Neural progenitor cell (in vitro differentiated cells): ENCODE measurements at regions not wholly inside any gene's neighbourhood (a gene's known extent, or its start where the extent isn't known, plus 50 kb on each side); places are given as distances from the start of the nearest gene placed in this dataset.

Experiments used
- EZH2 ChIP-seq: fragments of 200-600 bp; sonication (generic); IDR thresholded peaks from 2 replicates; pipeline ENCODE4 v1.6.1; 2017; ENCODE audit warnings: antibody characterized with exemption, mild to moderate bottlenecking, moderate library complexity
- TF ChIP-seq, protein P1 (sequence below): fragments of 200-600 bp; sonication (generic); IDR thresholded peaks from 2 replicates; pipeline ENCODE4 v1.5.1; 2017; ENCODE audit warnings: antibody characterized with exemption, mild to moderate bottlenecking

DNA sequence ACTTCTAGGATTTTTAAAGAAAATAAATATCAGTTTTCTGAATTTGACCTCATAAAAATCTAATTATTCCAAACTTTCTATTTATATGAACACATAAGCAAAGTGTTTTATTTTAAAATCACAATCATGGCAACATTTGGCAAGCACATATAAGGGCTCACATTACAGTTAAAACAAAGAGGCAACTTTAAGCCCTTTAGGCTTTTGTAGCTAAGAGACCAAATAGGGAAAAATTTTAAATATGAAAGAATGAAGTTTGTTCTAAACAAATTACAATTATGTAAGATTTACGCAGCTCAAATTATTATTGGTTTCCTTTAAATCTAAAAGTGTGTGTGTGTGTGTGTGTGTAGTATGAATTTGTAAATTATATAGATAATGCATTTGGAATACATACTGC lies 267.0 kb downstream of the ZIC4 start:
- TF ChIP-seq, protein P1, sequence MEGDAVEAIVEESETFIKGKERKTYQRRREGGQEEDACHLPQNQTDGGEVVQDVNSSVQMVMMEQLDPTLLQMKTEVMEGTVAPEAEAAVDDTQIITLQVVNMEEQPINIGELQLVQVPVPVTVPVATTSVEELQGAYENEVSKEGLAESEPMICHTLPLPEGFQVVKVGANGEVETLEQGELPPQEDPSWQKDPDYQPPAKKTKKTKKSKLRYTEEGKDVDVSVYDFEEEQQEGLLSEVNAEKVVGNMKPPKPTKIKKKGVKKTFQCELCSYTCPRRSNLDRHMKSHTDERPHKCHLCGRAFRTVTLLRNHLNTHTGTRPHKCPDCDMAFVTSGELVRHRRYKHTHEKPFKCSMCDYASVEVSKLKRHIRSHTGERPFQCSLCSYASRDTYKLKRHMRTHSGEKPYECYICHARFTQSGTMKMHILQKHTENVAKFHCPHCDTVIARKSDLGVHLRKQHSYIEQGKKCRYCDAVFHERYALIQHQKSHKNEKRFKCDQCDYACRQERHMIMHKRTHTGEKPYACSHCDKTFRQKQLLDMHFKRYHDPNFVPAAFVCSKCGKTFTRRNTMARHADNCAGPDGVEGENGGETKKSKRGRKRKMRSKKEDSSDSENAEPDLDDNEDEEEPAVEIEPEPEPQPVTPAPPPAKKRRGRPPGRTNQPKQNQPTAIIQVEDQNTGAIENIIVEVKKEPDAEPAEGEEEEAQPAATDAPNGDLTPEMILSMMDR: no peak
- TF ChIP-seq EZH2: no peak
